Heart left ventricle (tissue), 13 donors: ENCODE measurements at regions not wholly inside any gene's neighbourhood (a gene's known extent, or its start where the extent isn't known, plus 50 kb on each side); places are given as distances from the start of the nearest gene placed in this dataset.

Source experiments
- POLR2A ChIP-seq, 2 donors: fragments of 450-650 bp; IDR thresholded peaks; one replicate each; pipeline ENCODE4 v1.6.1; 2017; ENCODE audit warnings: antibody characterized with exemption in 2 of 2, mild to moderate bottlenecking in 2 of 2, moderate library complexity in 2 of 2
- TF ChIP-seq, protein P1 (sequence below), 12 donors: fragments of 200-600 bp; sonication (generic) in 4 of 12; IDR thresholded peaks; one replicate each; pipeline versions ENCODE4 v1.5.0 to v1.8.0; 2018 to 2022; ENCODE audit warnings: antibody characterized with exemption in 12 of 12, mild to moderate bottlenecking in 5 of 12
- donor health status: ischemic (EF 13 %, LVEDD 7.1; RV severe dilation, severe dysfunction).
- donor health status: DM: no; HTN: yes; CAD: no.
- donor health status: DM: no; HTN: no; CAD: no.
- donor health status: ischemic (EF 25% LVEDD 6.9; RV normal size, moderate dysfunction).
- donor health status: ischemic (EF 25% LVEDD 5.7; RV mildly dilated, moderate dysfunction).
- donor health status: ischemic (EF 35%, LVEDD 5.7; RV mildly dilated, moderate dysfunction).
- donor health status: nonischemic (EF 11% LVEDD 7.7; RV severe dilation, severe dysfunction).
- donor health status: DM: yes; HTN: yes; CAD: no.
- donor health status: PGD.
- donor health status: ischemic (EF 29% LVEDD 5.4; RV normal size, mild dysfunction).
- donor health status: nonischemic (EF 23%, LVEDD 6.1; RV moderate dilation, normal function).

- no peak for TF ChIP-seq POLR2A (IDR thresholded peaks at IDR 0.05)
- TF ChIP-seq, protein P1, sequence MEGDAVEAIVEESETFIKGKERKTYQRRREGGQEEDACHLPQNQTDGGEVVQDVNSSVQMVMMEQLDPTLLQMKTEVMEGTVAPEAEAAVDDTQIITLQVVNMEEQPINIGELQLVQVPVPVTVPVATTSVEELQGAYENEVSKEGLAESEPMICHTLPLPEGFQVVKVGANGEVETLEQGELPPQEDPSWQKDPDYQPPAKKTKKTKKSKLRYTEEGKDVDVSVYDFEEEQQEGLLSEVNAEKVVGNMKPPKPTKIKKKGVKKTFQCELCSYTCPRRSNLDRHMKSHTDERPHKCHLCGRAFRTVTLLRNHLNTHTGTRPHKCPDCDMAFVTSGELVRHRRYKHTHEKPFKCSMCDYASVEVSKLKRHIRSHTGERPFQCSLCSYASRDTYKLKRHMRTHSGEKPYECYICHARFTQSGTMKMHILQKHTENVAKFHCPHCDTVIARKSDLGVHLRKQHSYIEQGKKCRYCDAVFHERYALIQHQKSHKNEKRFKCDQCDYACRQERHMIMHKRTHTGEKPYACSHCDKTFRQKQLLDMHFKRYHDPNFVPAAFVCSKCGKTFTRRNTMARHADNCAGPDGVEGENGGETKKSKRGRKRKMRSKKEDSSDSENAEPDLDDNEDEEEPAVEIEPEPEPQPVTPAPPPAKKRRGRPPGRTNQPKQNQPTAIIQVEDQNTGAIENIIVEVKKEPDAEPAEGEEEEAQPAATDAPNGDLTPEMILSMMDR (IDR thresholded peaks at IDR 0.05): no peak
These were observed 1257.1 kb upstream of the GOT2 start for GRCh38 chr16:59991171-59991570.
